Esophagus muscularis mucosa (tissue), 3 donors: ENCODE measurements at regions not wholly inside any gene's neighbourhood (a gene's known extent, or its start where the extent isn't known, plus 50 kb on each side); places are given as distances from the start of the nearest gene placed in this dataset.
"Not testable (repeated sequence)": the region's sequence is repeated elsewhere in the genome, so short reads cannot be mapped to it uniquely, and the experiment has no call there.

Source experiments
- POLR2A ChIP-seq: fragments of 450-650 bp; IDR thresholded peaks from one replicate; pipeline ENCODE4 v1.6.1; 2017; ENCODE audit warnings: antibody characterized with exemption, moderate library complexity, mild to moderate bottlenecking, low read depth
- POLR2AphosphoS5 ChIP-seq, 2 donors: sonication (generic); formaldehyde crosslinking; IDR thresholded peaks; one replicate each; pipeline ENCODE4 v1.6.1; 2017; ENCODE audit warnings: antibody characterized with exemption in 2 of 2
- TF ChIP-seq, protein P1 (sequence below), 3 experiments: fragments of 200-600 bp in 2 of 3; fragments of 450-650 bp in 1 of 3; sonication (generic) in 2 of 3; IDR thresholded peaks; one replicate each; pipeline ENCODE4 v1.5.1; 2017 to 2019; ENCODE audit warnings: antibody characterized with exemption in 3 of 3, mild to moderate bottlenecking in 2 of 3, moderate library complexity in 1 of 3

DNA sequence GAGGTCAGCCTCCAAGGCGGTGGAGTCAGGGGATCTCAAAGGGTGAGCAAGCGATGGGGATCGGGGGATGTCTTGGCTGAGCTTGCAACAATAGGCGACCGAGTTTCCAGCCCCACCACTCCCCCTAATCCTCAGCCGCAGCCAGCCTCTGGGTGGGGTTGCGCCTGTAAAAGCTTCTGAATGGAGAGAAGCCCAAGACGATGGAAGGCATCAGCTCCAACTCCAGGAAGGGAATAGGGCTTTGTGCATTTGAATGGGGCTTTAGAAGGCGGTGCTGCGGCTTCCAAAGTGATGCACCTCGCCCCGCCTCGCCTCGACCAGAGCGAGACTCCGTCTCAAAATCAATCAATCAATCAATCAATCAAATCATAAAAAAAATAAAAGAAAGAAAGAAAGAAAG is 1946.4 kb upstream of the DEFB115 start:
- TF ChIP-seq, protein P1, sequence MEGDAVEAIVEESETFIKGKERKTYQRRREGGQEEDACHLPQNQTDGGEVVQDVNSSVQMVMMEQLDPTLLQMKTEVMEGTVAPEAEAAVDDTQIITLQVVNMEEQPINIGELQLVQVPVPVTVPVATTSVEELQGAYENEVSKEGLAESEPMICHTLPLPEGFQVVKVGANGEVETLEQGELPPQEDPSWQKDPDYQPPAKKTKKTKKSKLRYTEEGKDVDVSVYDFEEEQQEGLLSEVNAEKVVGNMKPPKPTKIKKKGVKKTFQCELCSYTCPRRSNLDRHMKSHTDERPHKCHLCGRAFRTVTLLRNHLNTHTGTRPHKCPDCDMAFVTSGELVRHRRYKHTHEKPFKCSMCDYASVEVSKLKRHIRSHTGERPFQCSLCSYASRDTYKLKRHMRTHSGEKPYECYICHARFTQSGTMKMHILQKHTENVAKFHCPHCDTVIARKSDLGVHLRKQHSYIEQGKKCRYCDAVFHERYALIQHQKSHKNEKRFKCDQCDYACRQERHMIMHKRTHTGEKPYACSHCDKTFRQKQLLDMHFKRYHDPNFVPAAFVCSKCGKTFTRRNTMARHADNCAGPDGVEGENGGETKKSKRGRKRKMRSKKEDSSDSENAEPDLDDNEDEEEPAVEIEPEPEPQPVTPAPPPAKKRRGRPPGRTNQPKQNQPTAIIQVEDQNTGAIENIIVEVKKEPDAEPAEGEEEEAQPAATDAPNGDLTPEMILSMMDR (IDR thresholded peaks at IDR 0.05) = not testable (repeated sequence)
- TF ChIP-seq POLR2A; POLR2AphosphoS5 (IDR thresholded peaks at IDR 0.05): not testable (repeated sequence)
